Glutamatergic neuron (in vitro differentiated cells): ENCODE measurements at regions not wholly inside any gene's neighbourhood (a gene's known extent, or its start where the extent isn't known, plus 50 kb on each side); places are given as distances from the start of the nearest gene placed in this dataset.

Source experiments
- DNase-seq: peaks from one replicate; pipeline ENCODE4 v3.0.0; 2022
- H3K27ac Mint-ChIP-seq: one replicate; pipeline ENCODE4 v1.8.0; 2020; ENCODE audit warnings: mild to moderate bottlenecking, mixed read lengths, inconsistent platforms; ENCODE audit not compliant: unreplicated experiment
- H3K27me3 Mint-ChIP-seq: one replicate; pipeline ENCODE4 v1.8.0; 2020; ENCODE audit warnings: mild to moderate bottlenecking, moderate library complexity, mixed read lengths, inconsistent platforms; ENCODE audit not compliant: unreplicated experiment
- H3K36me3 Mint-ChIP-seq: one replicate; pipeline ENCODE4 v1.8.0; 2020; ENCODE audit warnings: mild to moderate bottlenecking, mixed read lengths, inconsistent platforms; ENCODE audit not compliant: unreplicated experiment
- H3K4me1 Mint-ChIP-seq: one replicate; pipeline ENCODE4 v1.8.0; 2020; ENCODE audit warnings: mild to moderate bottlenecking, low read depth, mixed read lengths, inconsistent platforms; ENCODE audit not compliant: unreplicated experiment
- H3K4me3 Mint-ChIP-seq: one replicate; pipeline ENCODE4 v1.8.0; 2020; ENCODE audit warnings: mild to moderate bottlenecking, mixed read lengths, inconsistent platforms; ENCODE audit not compliant: unreplicated experiment
- H3K9me3 Mint-ChIP-seq: one replicate; pipeline ENCODE4 v1.8.0; 2020; ENCODE audit warnings: mild to moderate bottlenecking, moderate library complexity, mixed read lengths, inconsistent platforms; ENCODE audit not compliant: unreplicated experiment
- CTCF ChIP-seq: fragments of 200-600 bp; sonication (generic); IDR thresholded peaks from one replicate; pipeline ENCODE4 v1.5.0; 2021; ENCODE audit not compliant: partially characterized antibody, unreplicated experiment

DNA sequence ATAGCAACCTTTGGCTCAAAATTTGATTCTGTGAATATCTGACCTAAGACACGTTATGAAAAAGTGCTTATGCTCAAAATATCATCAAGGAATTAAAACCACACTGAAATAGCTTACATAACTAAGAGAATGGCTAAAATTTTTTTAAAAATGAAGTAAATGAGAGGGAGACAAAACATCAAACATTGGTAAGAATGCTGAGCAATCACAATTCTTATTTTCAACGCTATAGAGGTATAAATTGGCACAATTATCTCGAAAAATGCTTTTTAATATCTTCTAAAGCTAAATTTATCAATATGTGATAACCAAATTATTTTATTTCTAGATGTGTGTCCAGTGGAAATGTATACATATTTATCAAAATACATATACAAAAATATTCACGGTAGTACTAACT is 381.3 kb downstream of the ANXA1 start:
- Mint-ChIP-seq H3K9me3 (no peaks in the 10 kb centered on the region), H3K36me3 (no peaks in the 10 kb centered on the region), H3K4me3 (no peak overlapping the region), H3K27me3 (no peaks in the 10 kb centered on the region), H3K27ac (no peak overlapping the region), H3K4me1 (no peaks in the 10 kb centered on the region)
- no peak for TF ChIP-seq CTCF
- DNase-seq: no peak

GRCh38 chr9:73536403-73536802 is 384.7 kb downstream of the ANXA1 start:
- no peak for DNase-seq
- no peaks in the 10 kb centered on the region for H3K9me3 Mint-ChIP-seq
- no peak for TF ChIP-seq CTCF
- no peak overlapping the region for H3K27ac Mint-ChIP-seq
- H3K27me3 Mint-ChIP-seq: no peaks in the 10 kb centered on the region
- H3K4me3 Mint-ChIP-seq: no peak overlapping the region
- no peaks in the 10 kb centered on the region for H3K4me1 Mint-ChIP-seq
- H3K36me3 Mint-ChIP-seq: no peaks in the 10 kb centered on the region

DNA sequence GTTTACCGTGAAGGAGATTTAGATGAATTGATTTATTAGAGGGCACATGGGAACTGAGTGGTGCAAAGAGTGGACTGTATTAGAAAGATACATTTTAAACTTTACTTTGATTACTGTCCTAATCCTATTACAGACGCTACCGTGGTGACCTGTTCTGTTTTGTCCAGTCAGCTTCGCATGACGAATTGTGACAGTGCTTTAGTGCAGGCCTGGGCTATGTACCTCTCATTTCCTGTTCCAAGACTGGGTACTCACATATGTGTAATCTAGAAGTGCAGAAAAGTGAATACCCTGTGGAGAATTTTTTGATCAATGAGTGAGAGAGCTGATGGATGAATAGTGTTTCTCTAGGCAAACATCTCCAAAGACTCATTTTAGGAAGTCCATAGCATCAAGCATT is 385.9 kb downstream of the ANXA1 start:
- Mint-ChIP-seq H3K4me1 (no peaks in the 10 kb centered on the region), H3K9me3 (no peaks in the 10 kb centered on the region), H3K36me3 (no peaks in the 10 kb centered on the region), H3K27me3 (no peaks in the 10 kb centered on the region), H3K4me3 (no peak overlapping the region), H3K27ac (no peak overlapping the region)
- DNase-seq: no peak
- TF ChIP-seq CTCF: no peak

GRCh38 chr9:73539881-73540390 is 388.3 kb downstream of the ANXA1 start:
- no peak for TF ChIP-seq CTCF
- Mint-ChIP-seq H3K4me3 (no peak overlapping the region), H3K27ac (no peak overlapping the region), H3K9me3 (no peaks in the 10 kb centered on the region), H3K4me1 (no peaks in the 10 kb centered on the region), H3K36me3 (no peaks in the 10 kb centered on the region), H3K27me3 (no peaks in the 10 kb centered on the region)
- DNase-seq: no peak

- Mint-ChIP-seq H3K36me3 (no peaks in the 10 kb centered on the region), H3K27ac (no peak overlapping the region), H3K27me3 (no peaks in the 10 kb centered on the region), H3K9me3 (no peaks in the 10 kb centered on the region), H3K4me3 (no peak overlapping the region), H3K4me1 (no peaks in the 10 kb centered on the region)
- no peak for TF ChIP-seq CTCF
- no peak for DNase-seq
Observed at GRCh38 chr9:73541923-73542322, 390.3 kb downstream of the ANXA1 start.
